Suprapubic skin (tissue), 4 donors: ENCODE measurements at regions not wholly inside any gene's neighbourhood (a gene's known extent, or its start where the extent isn't known, plus 50 kb on each side); places are given as distances from the start of the nearest gene placed in this dataset.

Experiments used
- DNase-seq, 2 donors: peaks; one replicate each; pipeline ENCODE4 v3.0.0-alpha.2; 2019; ENCODE audit warnings: low spot score in 2 of 2
- H3K27ac ChIP-seq: fragments of 200-600 bp; sonication (generic); one replicate; pipeline ENCODE4 v1.5.1; 2019
- H3K27me3 ChIP-seq: fragments of 200-600 bp; sonication (generic); one replicate; pipeline ENCODE4 v1.5.1; 2019
- H3K36me3 ChIP-seq: fragments of 200-600 bp; sonication (generic); one replicate; pipeline ENCODE4 v1.5.1; 2019
- H3K4me1 ChIP-seq: fragments of 200-600 bp; sonication (generic); one replicate; pipeline ENCODE4 v1.5.1; 2019
- H3K4me3 ChIP-seq: fragments of 200-600 bp; sonication (generic); one replicate; pipeline ENCODE4 v1.5.1; 2019; ENCODE audit warnings: mild to moderate bottlenecking
- H3K9me3 ChIP-seq: fragments of 200-600 bp; sonication (generic); one replicate; pipeline ENCODE4 v1.5.1; 2019
- EP300 ChIP-seq: sonication (generic); formaldehyde crosslinking; IDR thresholded peaks from one replicate; pipeline ENCODE4 v1.6.1; 2017; ENCODE audit warnings: antibody characterized with exemption
- POLR2A ChIP-seq, 2 donors: fragments of 450-650 bp; IDR thresholded peaks; one replicate each; pipeline ENCODE4 v1.6.1; 2017; ENCODE audit warnings: antibody characterized with exemption in 2 of 2, mild to moderate bottlenecking in 2 of 2, moderate library complexity in 2 of 2
- POLR2AphosphoS5 ChIP-seq, 3 donors: sonication (generic); formaldehyde crosslinking; IDR thresholded peaks; one replicate each; pipeline ENCODE4 v1.6.1; 2017; ENCODE audit warnings: antibody characterized with exemption in 3 of 3
- WGBS: methylation state at CpG from one replicate; pipeline ENCODE4 v1.1.5; 2018; 5-methylcytosine and 5-hydroxymethylcytosine counted together
- TF ChIP-seq, protein P1 (sequence below), 2 donors: fragments of 200-600 bp in 1 of 2; fragments of 450-650 bp in 1 of 2; sonication (generic) in 1 of 2; IDR thresholded peaks; one replicate each; pipeline ENCODE4 v1.5.1; 2016 to 2019; ENCODE audit warnings: antibody characterized with exemption in 2 of 2, mild to moderate bottlenecking in 1 of 2, moderate library complexity in 1 of 2

DNA sequence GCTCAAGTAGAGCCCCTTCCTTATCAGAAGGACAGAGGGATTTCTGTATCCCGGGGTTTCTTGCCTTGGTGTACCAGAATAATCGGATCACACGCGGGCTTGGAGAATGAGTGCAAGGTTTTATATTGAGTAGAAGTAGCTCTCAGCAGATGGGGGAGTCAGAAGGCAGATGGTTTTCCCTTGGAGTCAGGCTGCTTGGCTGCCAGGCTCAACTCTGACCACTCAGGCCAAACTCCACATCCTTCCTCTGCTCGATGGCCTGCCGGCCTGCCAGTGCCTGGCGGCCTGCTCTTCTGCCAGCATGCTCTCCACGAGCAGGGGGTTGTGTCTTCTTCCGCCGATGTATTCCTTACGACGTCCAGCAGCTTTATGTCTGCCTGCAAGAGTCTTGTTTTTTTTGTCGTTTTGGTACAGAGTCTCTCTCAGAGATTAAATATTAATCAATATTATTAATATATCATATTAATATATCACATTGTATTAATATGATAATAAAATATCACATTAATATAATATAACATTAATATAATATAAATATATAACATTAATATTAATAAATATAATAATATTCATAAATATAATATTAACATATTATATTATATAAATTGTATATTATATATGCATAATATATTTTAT is 229.2 kb upstream of the WSCD1 start:
- Histone ChIP-seq H3K9me3 (no peaks in the 10 kb centered on the region), H3K27me3 (no peaks in the 10 kb centered on the region), H3K36me3 (no peaks in the 10 kb centered on the region), H3K4me3 (no peak overlapping the region), H3K27ac (no peak overlapping the region), H3K4me1 (no peaks in the 10 kb centered on the region)
- 91% methylated on average over 13 of the region's 13 CpGs for WGBS
- no peak for TF ChIP-seq EP300
- TF ChIP-seq POLR2A (IDR thresholded peaks at IDR 0.05): no peak
- no peak for TF ChIP-seq POLR2AphosphoS5 (IDR thresholded peaks at IDR 0.05)
- TF ChIP-seq, protein P1, sequence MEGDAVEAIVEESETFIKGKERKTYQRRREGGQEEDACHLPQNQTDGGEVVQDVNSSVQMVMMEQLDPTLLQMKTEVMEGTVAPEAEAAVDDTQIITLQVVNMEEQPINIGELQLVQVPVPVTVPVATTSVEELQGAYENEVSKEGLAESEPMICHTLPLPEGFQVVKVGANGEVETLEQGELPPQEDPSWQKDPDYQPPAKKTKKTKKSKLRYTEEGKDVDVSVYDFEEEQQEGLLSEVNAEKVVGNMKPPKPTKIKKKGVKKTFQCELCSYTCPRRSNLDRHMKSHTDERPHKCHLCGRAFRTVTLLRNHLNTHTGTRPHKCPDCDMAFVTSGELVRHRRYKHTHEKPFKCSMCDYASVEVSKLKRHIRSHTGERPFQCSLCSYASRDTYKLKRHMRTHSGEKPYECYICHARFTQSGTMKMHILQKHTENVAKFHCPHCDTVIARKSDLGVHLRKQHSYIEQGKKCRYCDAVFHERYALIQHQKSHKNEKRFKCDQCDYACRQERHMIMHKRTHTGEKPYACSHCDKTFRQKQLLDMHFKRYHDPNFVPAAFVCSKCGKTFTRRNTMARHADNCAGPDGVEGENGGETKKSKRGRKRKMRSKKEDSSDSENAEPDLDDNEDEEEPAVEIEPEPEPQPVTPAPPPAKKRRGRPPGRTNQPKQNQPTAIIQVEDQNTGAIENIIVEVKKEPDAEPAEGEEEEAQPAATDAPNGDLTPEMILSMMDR (IDR thresholded peaks at IDR 0.05): no peak
- DNase-seq: no peak

DNA sequence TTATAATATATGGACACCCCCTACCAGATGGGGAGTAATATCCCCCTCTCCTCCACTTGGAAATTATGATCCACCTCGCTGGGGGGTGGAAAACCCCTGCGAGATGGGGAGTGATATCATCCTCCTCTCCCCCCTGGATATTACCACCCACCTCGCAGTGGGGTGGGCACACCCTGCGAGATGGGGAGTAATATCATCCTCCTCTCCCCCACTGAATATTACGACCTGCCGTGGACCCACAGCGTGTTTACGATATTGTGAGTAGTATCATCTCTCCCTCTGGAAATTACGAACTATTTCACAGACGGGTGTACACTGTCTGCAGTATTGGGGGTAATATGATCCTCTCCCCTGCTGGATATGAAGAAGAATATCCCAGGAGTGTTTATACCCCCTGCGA is 228.3 kb upstream of the WSCD1 start:
- H3K4me3 ChIP-seq: no peak overlapping the region
- WGBS: 87% methylated on average over 11 of the region's 11 CpGs
- no peak overlapping the region for H3K27ac ChIP-seq
- no peaks in the 10 kb centered on the region for H3K36me3 ChIP-seq
- DNase-seq: no peak
- no peaks in the 10 kb centered on the region for H3K9me3 ChIP-seq
- H3K4me1 ChIP-seq: no peaks in the 10 kb centered on the region
- H3K27me3 ChIP-seq: no peaks in the 10 kb centered on the region
- no peak for TF ChIP-seq EP300
- no peak for TF ChIP-seq POLR2AphosphoS5 (IDR thresholded peaks at IDR 0.05)
- TF ChIP-seq, protein P1 (IDR thresholded peaks at IDR 0.05): no peak
- TF ChIP-seq POLR2A (IDR thresholded peaks at IDR 0.05): no peak

DNA sequence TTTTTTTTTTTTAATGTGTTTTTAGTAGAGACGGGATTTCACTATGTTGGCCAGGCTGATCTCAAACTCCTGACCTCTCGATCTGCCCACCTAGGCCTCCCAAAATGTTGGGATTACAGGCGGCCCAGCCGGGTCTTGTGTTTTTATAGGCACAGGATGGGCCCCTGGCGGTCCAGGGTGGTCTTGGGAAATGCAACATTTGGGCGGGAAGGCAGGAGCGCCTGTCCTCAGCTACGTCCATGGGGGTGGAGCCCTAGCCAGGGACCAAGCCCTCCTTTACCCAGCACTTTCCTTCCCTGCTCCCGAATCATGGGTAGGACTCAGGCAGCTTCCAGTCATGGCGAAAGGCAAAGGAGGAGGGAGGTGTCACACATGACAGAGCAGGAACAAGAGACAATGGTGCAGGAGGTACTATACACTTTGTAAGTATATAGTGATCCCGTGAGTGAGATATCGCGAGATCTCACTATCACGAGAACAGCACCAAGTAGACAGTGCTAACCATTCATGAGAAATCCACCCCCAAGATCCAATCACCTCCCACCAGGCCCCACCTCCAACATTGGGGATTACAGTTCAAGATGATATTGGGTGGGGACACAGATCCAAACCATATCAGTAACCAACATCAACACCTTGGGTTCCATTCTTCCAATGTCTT is 226.7 kb upstream of the WSCD1 start:
- TF ChIP-seq POLR2A (IDR thresholded peaks at IDR 0.05) (no peak), POLR2AphosphoS5 (IDR thresholded peaks at IDR 0.05) (no peak), EP300 (no peak)
- TF ChIP-seq, protein P1 (IDR thresholded peaks at IDR 0.05): no peak
- no peak overlapping the region for H3K27ac ChIP-seq
- no peak for DNase-seq
- no peak overlapping the region for H3K4me3 ChIP-seq
- no peaks in the 10 kb centered on the region for H3K27me3 ChIP-seq
- H3K4me1 ChIP-seq: no peaks in the 10 kb centered on the region
- H3K9me3 ChIP-seq: no peaks in the 10 kb centered on the region
- WGBS: 92% methylated on average over 14 of the region's 14 CpGs
- H3K36me3 ChIP-seq: no peaks in the 10 kb centered on the region

DNA sequence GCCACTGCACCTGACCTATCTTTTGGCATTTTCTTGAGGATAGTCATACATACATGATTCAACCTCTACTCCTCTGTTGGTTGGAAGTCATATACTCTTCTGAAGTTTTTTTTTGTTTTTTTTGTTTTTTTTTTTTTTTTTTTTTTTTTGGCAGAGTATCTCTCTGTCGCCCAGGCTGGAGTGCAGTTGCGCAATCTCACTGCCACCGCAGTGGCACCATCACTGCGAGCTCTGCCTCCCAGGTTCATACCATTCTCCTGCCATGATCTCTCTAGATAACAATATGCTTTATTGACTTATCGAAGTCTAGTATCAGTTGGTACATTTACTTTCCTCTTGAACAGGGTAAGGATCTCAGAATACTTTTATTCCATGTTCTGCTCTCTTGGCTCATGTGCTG is 224.2 kb upstream of the WSCD1 start:
- no peak overlapping the region for H3K27ac ChIP-seq
- TF ChIP-seq POLR2AphosphoS5 (IDR thresholded peaks at IDR 0.05): no peak
- no peak for TF ChIP-seq POLR2A (IDR thresholded peaks at IDR 0.05)
- TF ChIP-seq, protein P1 (IDR thresholded peaks at IDR 0.05): no peak
- no peak for TF ChIP-seq EP300
- 80% methylated on average over 5 of the region's 5 CpGs for WGBS
- no peaks in the 10 kb centered on the region for H3K36me3 ChIP-seq
- H3K27me3 ChIP-seq: no peaks in the 10 kb centered on the region
- H3K9me3 ChIP-seq: no peaks in the 10 kb centered on the region
- no peaks in the 10 kb centered on the region for H3K4me1 ChIP-seq
- H3K4me3 ChIP-seq: no peak overlapping the region
- DNase-seq: no peak

DNA sequence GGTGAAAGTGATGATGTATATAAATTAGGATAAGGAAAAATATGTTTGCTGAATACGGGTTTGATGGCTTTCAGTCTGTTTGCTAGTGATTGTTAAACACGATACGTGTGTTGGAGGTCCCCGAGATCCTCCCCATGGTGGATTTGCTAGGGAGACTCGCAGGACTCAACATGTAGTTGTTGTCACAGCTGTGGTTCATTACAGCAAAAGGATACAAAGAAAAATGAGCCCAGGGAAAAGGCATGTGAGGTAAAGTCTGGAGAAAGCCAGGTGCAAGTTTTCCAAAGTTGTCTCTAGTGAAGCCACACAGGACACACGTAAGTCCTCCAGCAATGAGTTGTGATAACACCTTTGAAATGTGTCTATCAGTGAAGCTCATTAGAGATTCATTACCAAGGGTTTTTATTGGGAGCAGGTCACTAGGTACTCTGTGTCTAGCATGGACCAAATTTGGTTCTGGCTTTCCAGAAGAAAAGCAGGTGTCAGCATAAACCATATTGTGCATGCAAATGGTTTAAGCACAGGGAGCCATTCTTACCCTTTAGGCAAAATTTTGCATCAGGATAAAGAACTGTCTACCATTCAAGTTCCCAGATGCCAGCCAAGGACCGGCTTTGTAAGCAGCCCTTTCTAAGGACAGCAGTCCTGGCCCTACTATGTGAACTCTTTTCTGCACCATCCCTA is 215.2 kb upstream of the WSCD1 start:
- Histone ChIP-seq H3K27me3 (no peaks in the 10 kb centered on the region), H3K36me3 (no peaks in the 10 kb centered on the region), H3K27ac (no peak overlapping the region), H3K4me1 (no peaks in the 10 kb centered on the region), H3K4me3 (no peak overlapping the region), H3K9me3 (no peaks in the 10 kb centered on the region)
- 54% methylated on average over 7 of the region's 7 CpGs for WGBS
- TF ChIP-seq, protein P1 (IDR thresholded peaks at IDR 0.05): no peak
- TF ChIP-seq POLR2AphosphoS5 (IDR thresholded peaks at IDR 0.05) (no peak), POLR2A (IDR thresholded peaks at IDR 0.05) (no peak), EP300 (no peak)
- DNase-seq: no peak
